ENCODE measurements at regions not wholly inside any gene's neighbourhood (a gene's known extent, or its start where the extent isn't known, plus 50 kb on each side); places are given as distances from the start of the nearest gene placed in this dataset.

DNA sequence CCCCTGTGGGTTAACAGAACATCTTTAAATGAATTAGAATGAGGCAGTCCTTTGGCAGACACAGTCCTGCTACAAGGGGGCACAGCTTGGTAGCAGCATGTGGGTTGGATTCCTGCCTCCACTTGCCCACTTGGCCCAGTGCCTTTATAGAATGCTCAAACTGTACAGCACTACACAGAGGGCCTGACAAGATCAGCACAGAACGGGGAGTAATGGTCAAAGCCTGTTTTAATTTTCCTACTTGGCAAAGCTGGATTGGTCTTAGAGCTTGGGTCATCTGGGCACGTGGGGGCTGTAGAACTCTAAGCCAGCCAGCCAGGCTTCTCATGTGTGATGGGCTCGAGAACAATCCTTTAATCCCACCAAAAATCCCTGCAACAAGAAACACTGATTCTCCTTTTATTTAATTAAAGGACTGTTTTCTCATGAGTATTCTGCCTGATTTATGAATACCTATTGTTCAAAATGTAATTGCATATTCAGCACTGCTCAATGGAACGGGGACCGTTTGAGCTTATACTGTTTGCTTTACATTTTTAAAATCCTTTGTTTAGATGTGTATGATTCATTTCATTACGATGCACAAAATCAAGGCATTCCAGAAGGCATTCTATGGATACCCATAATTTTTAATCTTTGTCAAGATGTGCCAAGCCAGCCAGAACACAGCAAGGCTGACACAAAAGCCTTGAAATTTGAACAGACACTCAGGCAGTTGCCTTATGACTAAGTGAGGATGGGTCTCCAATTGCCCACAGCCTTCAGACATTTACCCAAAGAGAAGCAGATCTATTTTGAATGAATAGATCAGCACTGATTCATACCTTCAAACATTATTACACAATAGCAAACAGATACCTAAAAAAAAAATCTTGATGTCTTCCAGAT is 249.3 kb upstream of the TGFBR2 start:
- H2BK20ac ChIP-seq (ENCODE audit: low read length): no peak overlapping the region
- H3K4me2 ChIP-seq (ENCODE audit: insufficient read depth in 1 of 2, low read depth in 2 of 2, low read length in 2 of 2): no peak overlapping the region
- no peak overlapping the region for H4K8ac ChIP-seq (ENCODE audit: extremely low read depth, insufficient read depth, low read length)
- no peak overlapping the region for H2BK120ac ChIP-seq (replicated peaks; ENCODE audit: low read depth, low read length)
- H2BK5ac ChIP-seq (ENCODE audit: low read depth, low read length): no peak overlapping the region
- H3K79me1 ChIP-seq (ENCODE audit: low read depth, low read length): no peaks in the 10 kb centered on the region
- no peaks in the 10 kb centered on the region for H3K79me2 ChIP-seq (ENCODE audit: control insufficient read depth in 1 of 2, insufficient read depth in 2 of 2, low read length in 2 of 2)
- 0 out of 2 replicates have a peak overlapping the region, but pooled peaks have one; percentile 10 for H2BK12ac ChIP-seq (ENCODE audit: low read depth, low read length)
- no peak overlapping the region for H3K14ac ChIP-seq (ENCODE audit: insufficient read length)
- H2AFZ ChIP-seq (ENCODE audit: low read length): 0 out of 2 replicates have a peak overlapping the region, but pooled peaks have one; percentile 59
- H3K36me3 ChIP-seq (ENCODE audit: control insufficient read depth in 2 of 4, insufficient read depth in 4 of 4, low read length in 3 of 4): no peaks in the 10 kb centered on the region
- H3K9ac ChIP-seq (replicated peaks in 1 of 4; ENCODE audit: extremely low read depth in 1 of 4, low read depth in 3 of 4, low read length in 3 of 4): no peak overlapping the region
- no peak overlapping the region for H3K56ac ChIP-seq (replicated peaks; ENCODE audit: insufficient read length, low read depth, low read length)
- H3K23ac ChIP-seq (ENCODE audit: insufficient read length): no peak overlapping the region
- H4K20me1 ChIP-seq (replicated peaks in 1 of 2; ENCODE audit: control insufficient read depth in 1 of 2, insufficient read depth in 2 of 2, low read length in 2 of 2): no peaks in the 10 kb centered on the region
- H3K4me1 ChIP-seq (replicated peaks in 1 of 4; ENCODE audit: control insufficient read depth in 3 of 4, insufficient read depth in 4 of 4, low read length in 3 of 4): no peaks in the 10 kb centered on the region
- H3K4me3 ChIP-seq (ENCODE audit: extremely low read depth in 1 of 4, insufficient read depth in 2 of 4, low read depth in 3 of 4, low read length in 4 of 4): no peak overlapping the region
- WGBS, 2 experiments (ENCODE audit: extremely low coverage in 1 of 2, insufficient coverage in 1 of 2, insufficient read length in 1 of 2, insufficient replicate concordance in 2 of 2, low coverage in 1 of 2, low lambda C conversion rate in 2 of 2, missing lambda C conversion rate in 1 of 2): 94% methylated on average over 6 of the region's 6 CpGs; no CpG with 5 or more reads in 1 of the 2 experiments
- H3K23me2 ChIP-seq (ENCODE audit: low read depth, low read length): no peaks in the 10 kb centered on the region; the same call in none of the 2 replicates
- DNase-seq (ENCODE audit: low read depth in 1 of 2, low spot score in 2 of 2): no peak
- H2BK15ac ChIP-seq (ENCODE audit: low read length): no peak overlapping the region
- no peaks in the 10 kb centered on the region for H3K9me3 ChIP-seq (ENCODE audit: insufficient read depth in 2 of 2, low read depth in 1 of 2, low read length in 1 of 2)
- H4K91ac ChIP-seq (replicated peaks; ENCODE audit: insufficient read length, low read length): no peak overlapping the region
- H3K27ac ChIP-seq (ENCODE audit: low read depth, low read length): no peak overlapping the region
- no peak for FAIRE-seq
- ChIA-PET CTCF (ENCODE audit: partially characterized antibody) (interaction anchor here (0.7 kb wide), 1 partner anchor 1960 kb away, joined by 3 read pairs; no protein-coding TSS in a partner anchor), POLR2A (ENCODE audit: partially characterized antibody) (no interaction called here)
- peaks cover 0 to 2% (median 0%) of the 10 kb centered on the region in 4 experiments; a peak in 1 of 7 replicates for H3K27me3 ChIP-seq (replicated peaks in 1 of 4; ENCODE audit: control insufficient read depth in 3 of 4, extremely low read depth in 1 of 4, insufficient read depth in 3 of 4, low read length in 3 of 4)
- H3K18ac ChIP-seq (ENCODE audit: extremely low read depth, low read length): peak overlapping the region; percentile 38; the same call in 1 of the 2 replicates
- H2AK5ac ChIP-seq (ENCODE audit: low read depth, low read length): no peak overlapping the region
- H3K4ac ChIP-seq (replicated peaks; ENCODE audit: insufficient read length, low read depth, low read length): no peak overlapping the region
- no peak overlapping the region for H4K5ac ChIP-seq (ENCODE audit: insufficient read length, low read depth, low read length)
- TF ChIP-seq ZNF274 (IDR thresholded peaks at IDR 0.05; ENCODE audit: borderline replicate concordance, extremely low read depth, low read length): no peak
- no peak for TF ChIP-seq BACH1 (IDR thresholded peaks at IDR 0.05; ENCODE audit: low read length)
- TF ChIP-seq JUND (IDR thresholded peaks at IDR 0.05; ENCODE audit: low read length): no peak
- TF ChIP-seq RXRA (IDR thresholded peaks at IDR 0.05; ENCODE audit: insufficient read depth, low read depth, low read length): no peak
- no peak for TF ChIP-seq POLR2A (IDR thresholded peaks at IDR 0.05; ENCODE audit: control extremely low read depth in 1 of 2, low read depth in 2 of 2, low read length in 2 of 2)
- TF ChIP-seq SP2 (IDR thresholded peaks at IDR 0.05; ENCODE audit: low read length): no peak
- TF ChIP-seq RFX5 (IDR thresholded peaks at IDR 0.05; ENCODE audit: borderline replicate concordance, low read depth, low read length): no peak
- TF ChIP-seq RAD21 (IDR thresholded peaks at IDR 0.05 in 1 of 2, conservative IDR thresholded peaks at IDR 0.05 in 1 of 2; ENCODE audit: low read depth in 2 of 2, low read length in 2 of 2): no peak
- TF ChIP-seq RNF2 (IDR thresholded peaks at IDR 0.05; ENCODE audit: borderline replicate concordance, low read depth, low read length, missing control alignments, poor library complexity, severe bottlenecking): no peak
- TF ChIP-seq CBX8 (IDR thresholded peaks at IDR 0.05; ENCODE audit: borderline replicate concordance, low read depth, low read length): no peak
- TF ChIP-seq, protein P1, sequence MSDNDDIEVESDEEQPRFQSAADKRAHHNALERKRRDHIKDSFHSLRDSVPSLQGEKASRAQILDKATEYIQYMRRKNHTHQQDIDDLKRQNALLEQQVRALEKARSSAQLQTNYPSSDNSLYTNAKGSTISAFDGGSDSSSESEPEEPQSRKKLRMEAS (IDR thresholded peaks at IDR 0.05): no peak
- no peak for TF ChIP-seq SP4 (IDR thresholded peaks at IDR 0.05; ENCODE audit: low read length)
